ENCODE measurements at regions not wholly inside any gene's neighbourhood (a gene's known extent, or its start where the extent isn't known, plus 50 kb on each side); places are given as distances from the start of the nearest gene placed in this dataset.
A peak's percentile ranks its signal among the peaks of the same experiment; 100 is the strongest.
"Not testable (repeated sequence)": the region's sequence is repeated elsewhere in the genome, so short reads cannot be mapped to it uniquely, and the experiment has no call there.

- TF ChIP-seq, protein P1, sequence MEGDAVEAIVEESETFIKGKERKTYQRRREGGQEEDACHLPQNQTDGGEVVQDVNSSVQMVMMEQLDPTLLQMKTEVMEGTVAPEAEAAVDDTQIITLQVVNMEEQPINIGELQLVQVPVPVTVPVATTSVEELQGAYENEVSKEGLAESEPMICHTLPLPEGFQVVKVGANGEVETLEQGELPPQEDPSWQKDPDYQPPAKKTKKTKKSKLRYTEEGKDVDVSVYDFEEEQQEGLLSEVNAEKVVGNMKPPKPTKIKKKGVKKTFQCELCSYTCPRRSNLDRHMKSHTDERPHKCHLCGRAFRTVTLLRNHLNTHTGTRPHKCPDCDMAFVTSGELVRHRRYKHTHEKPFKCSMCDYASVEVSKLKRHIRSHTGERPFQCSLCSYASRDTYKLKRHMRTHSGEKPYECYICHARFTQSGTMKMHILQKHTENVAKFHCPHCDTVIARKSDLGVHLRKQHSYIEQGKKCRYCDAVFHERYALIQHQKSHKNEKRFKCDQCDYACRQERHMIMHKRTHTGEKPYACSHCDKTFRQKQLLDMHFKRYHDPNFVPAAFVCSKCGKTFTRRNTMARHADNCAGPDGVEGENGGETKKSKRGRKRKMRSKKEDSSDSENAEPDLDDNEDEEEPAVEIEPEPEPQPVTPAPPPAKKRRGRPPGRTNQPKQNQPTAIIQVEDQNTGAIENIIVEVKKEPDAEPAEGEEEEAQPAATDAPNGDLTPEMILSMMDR (IDR thresholded peaks at IDR 0.05; ENCODE audit: insufficient read depth, low read length), result peak; percentile 28
- DNase-seq (ENCODE audit: low read depth), result peak; percentile 21
Measured at GRCh38 chr10:46720386-46720785, 141.5 kb downstream of the SYT15 start.

GRCh38 chr10:46720811-46721518 is 142.0 kb downstream of the SYT15 start:
- H3K4me3 ChIP-seq (ENCODE audit: low read depth, low read length); DNase-seq (ENCODE audit: low read depth): not testable (repeated sequence)

More at GRCh38 chr10:46720386-46720785, 141.5 kb downstream of the SYT15 start:
- not testable (repeated sequence) for H3K4me3 ChIP-seq (ENCODE audit: low read depth, low read length)

DNA sequence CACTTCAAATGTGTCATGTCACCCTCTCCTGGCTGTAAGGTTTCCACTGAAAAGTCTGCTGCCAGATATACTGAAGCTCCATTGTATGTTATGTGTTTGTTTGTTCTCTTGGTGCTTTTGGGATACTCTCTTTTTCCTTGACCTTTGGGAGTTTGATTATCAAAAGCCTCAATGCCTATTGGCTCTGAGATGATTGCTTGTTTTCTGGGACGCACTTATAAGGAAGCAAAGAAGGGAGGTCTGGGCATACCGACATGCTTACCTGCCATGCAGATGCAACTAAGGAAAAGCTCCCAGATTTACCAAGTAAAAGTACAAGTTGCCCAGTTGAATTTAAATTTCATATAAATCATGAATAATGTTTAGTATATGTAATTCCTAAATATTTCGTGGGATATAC is 145.3 kb downstream of the SYT15 start:
- H3K4me3 ChIP-seq (ENCODE audit: low read depth, low read length); DNase-seq (ENCODE audit: low read depth): not testable (repeated sequence)

DNA sequence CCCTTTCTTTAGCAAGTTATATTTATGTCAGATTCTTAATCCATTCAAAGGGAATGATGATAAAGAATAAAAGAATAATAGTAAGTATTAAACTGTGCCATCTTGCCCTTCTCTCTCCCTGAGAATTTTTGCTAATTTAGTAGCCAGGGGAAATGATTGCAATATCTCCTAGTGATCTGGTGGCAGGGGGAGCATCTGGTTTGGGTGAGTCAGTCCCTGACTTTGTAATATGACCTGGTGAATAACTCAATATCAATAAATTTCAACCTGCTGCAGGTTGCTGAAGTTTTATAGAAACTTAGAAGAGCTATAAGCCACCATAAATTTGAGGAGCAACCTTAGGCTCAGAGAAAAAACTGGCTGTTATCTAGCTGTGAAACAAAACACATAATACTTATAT is 149.4 kb downstream of the SYT15 start:
- H3K4me3 ChIP-seq (ENCODE audit: low read depth, low read length); DNase-seq (ENCODE audit: low read depth): not testable (repeated sequence)

DNA sequence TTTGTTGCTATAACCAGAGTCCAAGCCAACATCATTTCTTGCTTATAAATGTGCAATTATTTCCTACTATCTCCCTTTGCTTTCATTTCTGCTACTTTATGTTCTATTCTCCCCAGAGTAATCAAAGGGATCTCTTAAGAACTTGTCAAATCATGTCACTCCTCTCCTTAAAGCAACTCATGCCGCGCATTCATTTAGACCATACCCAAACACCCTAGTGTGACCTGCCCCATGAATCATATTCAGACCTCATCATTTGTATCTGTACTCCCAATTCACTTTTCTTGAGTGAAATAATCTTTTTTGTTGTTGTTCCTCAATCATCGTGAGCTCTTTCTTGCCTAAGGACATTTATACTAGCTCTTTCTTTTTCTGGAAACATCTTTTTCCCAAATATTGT is 151.8 kb downstream of the SYT15 start:
- not testable (repeated sequence) for H3K4me3 ChIP-seq (ENCODE audit: low read depth, low read length); DNase-seq (ENCODE audit: low read depth)

DNA sequence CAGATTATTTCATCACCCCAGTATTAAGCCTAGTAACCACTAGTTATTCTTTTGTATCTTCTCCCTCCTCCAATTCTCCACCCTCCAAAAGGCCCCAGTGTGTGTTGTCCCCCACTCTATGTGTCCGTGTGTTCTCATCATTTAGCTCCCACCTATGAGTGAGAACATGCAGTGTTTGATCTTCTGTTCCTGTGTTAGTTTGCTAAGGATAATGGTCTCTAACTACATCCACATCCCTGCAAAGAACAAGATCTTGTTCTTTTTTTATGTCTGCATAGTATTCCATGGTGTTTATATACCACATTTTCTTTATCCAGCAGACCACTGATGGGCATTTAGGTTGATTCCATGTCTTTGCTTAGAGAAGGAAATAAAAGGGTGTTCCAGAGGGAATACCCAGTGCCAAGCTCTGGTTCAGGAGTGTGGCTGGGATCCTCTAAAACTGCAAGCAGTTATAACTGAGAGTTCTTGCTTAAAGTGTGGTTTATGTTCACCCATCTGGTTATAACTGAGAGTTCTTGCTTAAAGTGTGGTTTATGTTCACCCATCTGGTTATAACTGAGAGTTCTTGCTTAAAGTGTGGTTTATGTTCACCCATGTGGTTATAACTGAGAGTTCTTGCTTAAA is 154.8 kb downstream of the SYT15 start:
- DNase-seq (ENCODE audit: low read depth); H3K4me3 ChIP-seq (ENCODE audit: low read depth, low read length): not testable (repeated sequence)

- DNase-seq (ENCODE audit: low read depth); H3K4me3 ChIP-seq (ENCODE audit: low read depth, low read length): not testable (repeated sequence)
Measured at GRCh38 chr10:46734262-46734642, 155.3 kb downstream of the SYT15 start.

GRCh38 chr10:46739919-46740318 is 161.0 kb downstream of the SYT15 start:
- not testable (repeated sequence) for DNase-seq (ENCODE audit: low read depth); H3K4me3 ChIP-seq (ENCODE audit: low read depth, low read length)

DNA sequence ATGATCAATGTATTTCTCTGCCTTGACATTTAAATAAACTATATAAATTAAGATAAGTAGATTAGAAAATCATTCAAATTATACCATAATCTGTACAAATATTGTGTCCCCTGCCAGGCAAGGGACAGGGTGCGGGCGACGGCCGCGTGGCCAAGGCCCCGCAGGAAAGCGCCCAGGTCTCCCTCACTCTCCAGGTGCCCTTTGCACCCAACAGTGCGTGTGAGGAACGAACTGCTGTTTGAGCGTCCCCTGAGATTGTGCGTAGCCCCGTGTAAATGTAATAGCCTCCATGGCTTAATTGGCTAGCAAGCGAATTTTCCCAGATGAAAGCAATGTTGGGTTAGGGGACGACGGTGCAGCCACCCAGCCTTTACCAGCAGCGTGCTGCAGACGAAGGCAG is 161.4 kb downstream of the SYT15 start:
- H3K4me3 ChIP-seq (ENCODE audit: low read depth, low read length); DNase-seq (ENCODE audit: low read depth): not testable (repeated sequence)

GRCh38 chr10:46749003-46749402 is 162.2 kb upstream of the PTPN20 start:
- not testable (repeated sequence) for DNase-seq (ENCODE audit: low read depth); H3K4me3 ChIP-seq (ENCODE audit: low read depth, low read length)

- DNase-seq (ENCODE audit: low read depth); H3K4me3 ChIP-seq (ENCODE audit: low read depth, low read length): not testable (repeated sequence)
Measured at GRCh38 chr10:46749470-46749869, 161.8 kb upstream of the PTPN20 start.

- not testable (repeated sequence) for DNase-seq (ENCODE audit: low read depth); H3K4me3 ChIP-seq (ENCODE audit: low read depth, low read length)
Measured at GRCh38 chr10:46753763-46754162, 157.5 kb upstream of the PTPN20 start.

DNA sequence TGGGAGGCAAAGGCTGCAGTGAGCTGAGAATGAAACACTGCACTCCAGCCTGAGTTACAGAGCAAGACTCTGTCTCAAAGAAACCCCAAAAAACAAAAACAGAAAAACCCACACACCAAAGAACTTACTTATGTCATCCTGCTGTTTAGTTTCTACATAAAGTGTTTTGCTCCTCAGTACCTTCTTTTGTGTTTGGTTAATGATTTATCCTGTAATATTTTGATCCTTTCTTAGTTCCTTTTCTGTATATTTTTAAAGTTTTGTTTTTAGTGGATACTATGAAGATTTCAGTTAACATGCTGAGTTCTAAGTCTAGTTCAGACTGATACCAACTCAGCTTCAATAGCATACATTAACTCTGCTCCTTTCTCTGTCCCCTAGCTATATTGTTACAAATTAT is 149.8 kb upstream of the PTPN20 start:
- DNase-seq (ENCODE audit: low read depth); H3K4me3 ChIP-seq (ENCODE audit: low read depth, low read length): not testable (repeated sequence)

GRCh38 chr10:46768515-46769291 is 142.5 kb upstream of the PTPN20 start:
- H3K4me3 ChIP-seq (ENCODE audit: low read depth, low read length); DNase-seq (ENCODE audit: low read depth): not testable (repeated sequence)

DNA sequence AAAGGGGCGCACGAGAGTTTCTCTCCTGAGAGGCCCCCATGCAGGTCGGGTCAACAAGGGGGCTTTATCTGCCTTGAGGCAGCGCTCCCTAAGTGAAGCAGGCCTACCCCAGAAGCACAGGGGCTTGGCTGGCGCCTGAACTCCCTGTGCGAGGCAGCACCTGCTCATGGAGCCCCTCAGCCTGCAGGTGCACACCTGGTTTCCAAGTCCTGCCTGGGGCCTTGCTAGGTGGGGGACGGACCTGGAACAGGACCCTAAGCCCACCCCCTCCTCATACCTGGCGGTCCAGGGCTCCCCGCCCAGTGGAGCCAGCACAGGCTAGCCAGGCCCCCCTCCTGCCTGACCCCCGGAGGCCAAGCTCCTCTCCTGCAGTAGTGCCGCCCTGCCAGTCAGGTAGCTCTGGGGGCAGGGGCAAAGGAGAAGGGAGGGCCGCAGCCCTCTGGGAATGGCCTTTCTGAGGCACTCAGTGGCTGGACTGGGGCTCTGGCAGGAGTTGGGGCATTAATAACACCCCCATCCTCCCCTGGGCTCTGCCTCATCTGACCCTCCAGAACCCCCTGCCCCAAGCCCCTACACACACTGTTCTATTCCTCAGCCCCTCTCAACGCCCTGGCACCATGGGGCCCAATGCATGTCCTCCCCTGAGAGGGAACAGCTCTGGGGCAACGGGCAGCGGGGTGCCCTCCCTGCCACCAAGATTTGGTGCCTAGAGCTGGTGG is 137.9 kb upstream of the PTPN20 start:
- H3K4me3 ChIP-seq (ENCODE audit: low read depth, low read length); DNase-seq (ENCODE audit: low read depth): not testable (repeated sequence)

- DNase-seq (ENCODE audit: low read depth); H3K4me3 ChIP-seq (ENCODE audit: low read depth, low read length): not testable (repeated sequence)
Measured at GRCh38 chr10:46773897-46774236, 137.4 kb upstream of the PTPN20 start.

DNA sequence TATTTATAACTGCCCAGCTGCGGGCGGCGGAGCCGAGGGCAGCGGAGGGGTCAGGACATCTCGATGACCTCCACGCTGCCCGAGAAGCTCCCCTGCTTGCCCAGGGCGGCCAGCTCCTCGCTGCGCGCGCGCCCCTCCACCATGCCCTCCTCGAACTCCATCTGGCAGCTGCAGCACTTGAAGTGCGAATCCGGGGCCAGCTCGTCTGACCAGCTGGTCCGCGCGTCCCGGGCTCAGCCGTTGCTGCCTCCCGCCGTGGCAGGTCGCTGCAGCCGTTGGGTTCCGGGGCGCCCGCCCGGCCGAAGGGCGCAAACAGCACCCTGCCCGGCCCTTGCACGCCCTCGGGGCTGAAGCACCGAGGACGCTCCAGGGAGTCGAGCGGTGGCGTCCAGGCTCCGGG is 136.9 kb upstream of the PTPN20 start:
- not testable (repeated sequence) for H3K4me3 ChIP-seq (ENCODE audit: low read depth, low read length); DNase-seq (ENCODE audit: low read depth)

All from fibroblast of the aortic adventitia (primary cell).